ENCODE measurements at regions not wholly inside any gene's neighbourhood (a gene's known extent, or its start where the extent isn't known, plus 50 kb on each side); places are given as distances from the start of the nearest gene placed in this dataset.

DNA sequence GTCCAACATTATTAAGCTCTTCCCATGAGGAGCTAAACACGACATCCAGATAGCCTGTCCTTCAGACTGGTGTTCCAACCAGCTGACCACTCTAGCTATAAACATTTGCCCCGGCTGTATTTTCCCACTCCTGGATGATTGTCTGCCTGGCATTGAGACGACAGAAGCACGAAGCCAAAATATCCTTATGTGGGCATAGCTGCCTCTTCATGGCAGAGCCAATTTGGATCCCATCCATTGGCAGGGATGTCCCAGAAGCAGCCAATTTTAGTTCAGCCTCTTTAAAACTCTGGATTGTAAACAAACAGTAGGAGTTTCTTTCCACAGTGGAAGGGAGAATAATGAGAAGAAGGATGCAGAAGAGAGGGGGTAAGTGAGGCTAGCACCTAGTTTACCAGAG lies 507.6 kb downstream of the CETN3 start:
- no peak overlapping the region for H3K4me2 ChIP-seq (ENCODE audit: low read length)
- no peak for DNase-seq
- H2AFZ ChIP-seq (ENCODE audit: low read length): no peak overlapping the region
- no peaks in the 10 kb centered on the region for H3K79me2 ChIP-seq (ENCODE audit: low read length)
- no peak for ATAC-seq
- H3K9ac ChIP-seq (ENCODE audit: low read length): no peak overlapping the region
- no peaks in the 10 kb centered on the region for H3K27me3 ChIP-seq (ENCODE audit: low read length)
- no peaks in the 10 kb centered on the region for H3F3A ChIP-seq (ENCODE audit: low read length, unreplicated experiment)
- H4K20me1 ChIP-seq (ENCODE audit: low read length): no peaks in the 10 kb centered on the region
- TF ChIP-seq EZH2 (IDR thresholded peaks at IDR 0.05; ENCODE audit: low read length, unreplicated experiment): no peak
- TF ChIP-seq, protein P1, sequence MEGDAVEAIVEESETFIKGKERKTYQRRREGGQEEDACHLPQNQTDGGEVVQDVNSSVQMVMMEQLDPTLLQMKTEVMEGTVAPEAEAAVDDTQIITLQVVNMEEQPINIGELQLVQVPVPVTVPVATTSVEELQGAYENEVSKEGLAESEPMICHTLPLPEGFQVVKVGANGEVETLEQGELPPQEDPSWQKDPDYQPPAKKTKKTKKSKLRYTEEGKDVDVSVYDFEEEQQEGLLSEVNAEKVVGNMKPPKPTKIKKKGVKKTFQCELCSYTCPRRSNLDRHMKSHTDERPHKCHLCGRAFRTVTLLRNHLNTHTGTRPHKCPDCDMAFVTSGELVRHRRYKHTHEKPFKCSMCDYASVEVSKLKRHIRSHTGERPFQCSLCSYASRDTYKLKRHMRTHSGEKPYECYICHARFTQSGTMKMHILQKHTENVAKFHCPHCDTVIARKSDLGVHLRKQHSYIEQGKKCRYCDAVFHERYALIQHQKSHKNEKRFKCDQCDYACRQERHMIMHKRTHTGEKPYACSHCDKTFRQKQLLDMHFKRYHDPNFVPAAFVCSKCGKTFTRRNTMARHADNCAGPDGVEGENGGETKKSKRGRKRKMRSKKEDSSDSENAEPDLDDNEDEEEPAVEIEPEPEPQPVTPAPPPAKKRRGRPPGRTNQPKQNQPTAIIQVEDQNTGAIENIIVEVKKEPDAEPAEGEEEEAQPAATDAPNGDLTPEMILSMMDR (conservative IDR thresholded peaks at IDR 0.05; ENCODE audit: low read depth, low read length): no peak
- no peak for TF ChIP-seq EZH2phosphoT487 (IDR thresholded peaks at IDR 0.05; ENCODE audit: borderline replicate concordance, low read length)
- H3K9me3 ChIP-seq (ENCODE audit: low read length): no peaks in the 10 kb centered on the region
- ChIA-PET POLR2A (ENCODE audit: unreplicated experiment) (no interaction called here), CTCF (no interaction called here)
- no peaks in the 10 kb centered on the region for H3K4me1 ChIP-seq (ENCODE audit: insufficient read depth, low read length)
- H3K9me2 ChIP-seq (replicated peaks; ENCODE audit: low read length): no peaks in the 10 kb centered on the region
- no peak overlapping the region for H3K4me3 ChIP-seq (ENCODE audit: low read length)
- BruUV-seq (replicated peaks): no TSS peak
- H3K27ac ChIP-seq (ENCODE audit: low read length): no peak overlapping the region
- intact Hi-C loops (cut with micrococcal nuclease): no loop called here
- H3K36me3 ChIP-seq (ENCODE audit: low read depth, low read length): no peaks in the 10 kb centered on the region

DNA sequence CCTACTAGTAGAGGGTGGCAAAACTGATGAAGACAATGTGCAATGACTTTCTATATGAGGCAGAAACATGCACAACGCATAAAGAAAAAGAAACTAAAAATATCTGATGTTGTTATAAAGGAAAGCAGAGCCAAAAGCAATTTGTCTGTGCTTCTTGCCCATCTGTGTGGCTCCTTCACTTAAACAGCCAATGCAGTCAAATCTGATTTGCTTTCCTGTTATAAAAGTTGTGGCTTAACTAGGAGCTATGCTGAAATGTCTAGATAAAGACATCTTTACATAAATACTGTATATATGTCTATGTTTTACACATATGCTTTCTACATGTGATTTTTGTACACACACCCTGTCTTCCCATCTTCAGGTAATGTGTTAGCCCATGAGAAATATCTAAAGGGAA lies 508.2 kb downstream of the CETN3 start:
- intact Hi-C loops (cut with micrococcal nuclease): no loop called here
- Histone ChIP-seq H3K4me3 (ENCODE audit: low read length) (no peak overlapping the region), H3K9ac (ENCODE audit: low read length) (no peak overlapping the region), H3K9me2 (replicated peaks; ENCODE audit: low read length) (no peaks in the 10 kb centered on the region), H3K79me2 (ENCODE audit: low read length) (no peaks in the 10 kb centered on the region), H3K9me3 (ENCODE audit: low read length) (0 out of 2 replicates have a peak, but pooled peaks cover under 1% of the 10 kb centered on the region), H3K36me3 (ENCODE audit: low read depth, low read length) (no peaks in the 10 kb centered on the region), H4K20me1 (ENCODE audit: low read length) (no peaks in the 10 kb centered on the region), H3K4me1 (ENCODE audit: insufficient read depth, low read length) (no peaks in the 10 kb centered on the region), H3K4me2 (ENCODE audit: low read length) (no peak overlapping the region), H3F3A (ENCODE audit: low read length, unreplicated experiment) (no peaks in the 10 kb centered on the region), H3K27ac (ENCODE audit: low read length) (no peak overlapping the region), H2AFZ (ENCODE audit: low read length) (no peak overlapping the region), H3K27me3 (ENCODE audit: low read length) (no peaks in the 10 kb centered on the region)
- ChIA-PET CTCF (no interaction called here), POLR2A (ENCODE audit: unreplicated experiment) (no interaction called here)
- ATAC-seq (no peak), DNase-seq (no peak)
- no TSS peak for BruUV-seq (replicated peaks)
- TF ChIP-seq EZH2phosphoT487 (IDR thresholded peaks at IDR 0.05; ENCODE audit: borderline replicate concordance, low read length): no peak

DNA sequence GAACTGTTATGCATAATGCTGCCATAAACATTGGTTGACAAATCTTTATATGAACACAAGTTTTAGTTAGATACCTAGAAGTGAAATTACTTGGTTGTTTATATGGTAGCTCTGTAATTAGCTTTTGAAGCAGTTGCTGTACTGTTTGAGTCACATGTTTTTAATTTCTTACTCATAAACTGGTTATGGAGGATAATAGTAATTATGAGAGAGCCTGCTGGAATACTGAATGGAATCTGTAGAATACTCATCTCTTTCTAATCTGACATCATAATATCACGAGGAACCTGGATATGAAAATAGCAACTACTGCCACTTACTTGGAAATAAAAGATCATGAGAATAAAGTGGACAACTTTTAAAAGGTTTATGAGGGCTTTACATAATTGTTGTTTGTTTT lies 509.2 kb downstream of the CETN3 start:
- H3F3A ChIP-seq (ENCODE audit: low read length, unreplicated experiment): no peaks in the 10 kb centered on the region
- 0 out of 2 replicates have a peak, but pooled peaks cover 5% of the 10 kb centered on the region for H3K9me3 ChIP-seq (ENCODE audit: low read length)
- no peaks in the 10 kb centered on the region for H4K20me1 ChIP-seq (ENCODE audit: low read length)
- no peaks in the 10 kb centered on the region for H3K9me2 ChIP-seq (replicated peaks; ENCODE audit: low read length)
- no peak for DNase-seq
- no peaks in the 10 kb centered on the region for H3K36me3 ChIP-seq (ENCODE audit: low read depth, low read length)
- ATAC-seq: no peak; the same call in 1 of the 2 replicates
- no peak overlapping the region for H3K27ac ChIP-seq (ENCODE audit: low read length)
- no peak overlapping the region for H3K4me2 ChIP-seq (ENCODE audit: low read length)
- TF ChIP-seq, protein P1 (conservative IDR thresholded peaks at IDR 0.05; ENCODE audit: low read depth, low read length): no peak
- no TSS peak for BruUV-seq (replicated peaks)
- H3K4me1 ChIP-seq (ENCODE audit: insufficient read depth, low read length): no peaks in the 10 kb centered on the region
- no peaks in the 10 kb centered on the region for H3K79me2 ChIP-seq (ENCODE audit: low read length)
- ChIA-PET CTCF (no interaction called here), POLR2A (ENCODE audit: unreplicated experiment) (no interaction called here)
- intact Hi-C loops (cut with micrococcal nuclease): no loop called here
- no peak overlapping the region for H3K9ac ChIP-seq (ENCODE audit: low read length)
- H3K4me3 ChIP-seq (ENCODE audit: low read length): no peak overlapping the region
- H2AFZ ChIP-seq (ENCODE audit: low read length): no peak overlapping the region
- H3K27me3 ChIP-seq (ENCODE audit: low read length): no peaks in the 10 kb centered on the region

Data from PC-3 (cell line).